Erythroblast (primary cell): ENCODE measurements at regions not wholly inside any gene's neighbourhood (a gene's known extent, or its start where the extent isn't known, plus 50 kb on each side); places are given as distances from the start of the nearest gene placed in this dataset.

Experiments used
- GATA1 ChIP-seq: IDR thresholded peaks from 2 replicates; pipeline ENCODE4 v1.6.1; 2011; ENCODE audit warnings: low read depth, mild to moderate bottlenecking, control low read depth, low read length, moderate library complexity
- POLR2A ChIP-seq: IDR thresholded peaks from 2 replicates; pipeline ENCODE4 v1.6.1; 2011; ENCODE audit warnings: mild to moderate bottlenecking, low read length

DNA sequence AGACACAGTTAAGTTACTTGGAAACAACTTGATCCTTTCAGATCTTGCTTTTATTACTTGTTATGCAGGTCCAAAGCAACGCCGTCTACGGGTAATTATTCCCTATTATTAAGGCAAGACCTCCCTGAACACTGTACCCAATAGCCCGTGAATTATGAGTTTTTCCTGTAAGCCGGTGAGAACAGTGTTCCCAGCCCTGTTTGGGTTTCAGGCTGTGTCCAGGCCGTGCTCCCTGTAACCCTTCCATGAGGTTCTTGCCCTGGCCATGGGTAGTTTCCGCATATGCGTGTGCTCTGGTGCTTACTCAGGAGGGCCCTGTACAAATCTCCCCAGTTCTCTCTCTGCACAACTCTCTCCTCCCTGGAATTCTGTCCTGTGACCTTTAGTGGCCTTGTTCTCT, 65.6 kb upstream of the CNOT6 start:
- TF ChIP-seq POLR2A (no peak), GATA1 (no peak)
